ENCODE measurements at regions not wholly inside any gene's neighbourhood (a gene's known extent, or its start where the extent isn't known, plus 50 kb on each side); places are given as distances from the start of the nearest gene placed in this dataset.

DNA sequence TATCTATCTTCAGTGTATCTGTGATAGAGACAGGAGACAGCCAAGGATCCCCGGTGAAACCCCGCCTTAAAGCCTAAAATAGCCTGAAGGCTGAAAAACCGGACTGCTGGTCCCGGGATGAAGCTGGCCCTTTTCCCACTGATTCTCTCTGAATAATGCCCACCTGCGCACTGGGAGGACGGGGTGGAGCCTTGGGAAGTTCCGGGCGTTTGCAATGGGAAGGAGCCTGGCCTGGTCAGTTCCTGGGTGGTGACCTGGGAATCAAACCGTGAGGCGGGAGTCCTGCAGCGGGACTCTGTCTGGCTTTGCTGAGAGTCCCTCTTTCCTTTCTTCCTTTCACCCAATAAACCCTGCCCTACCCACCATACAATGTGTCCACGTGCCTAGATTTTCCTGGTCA lies 157.9 kb downstream of the C3orf38 start:
- DNase-seq (ENCODE audit: low read depth): no peak
- TF ChIP-seq, protein P1, sequence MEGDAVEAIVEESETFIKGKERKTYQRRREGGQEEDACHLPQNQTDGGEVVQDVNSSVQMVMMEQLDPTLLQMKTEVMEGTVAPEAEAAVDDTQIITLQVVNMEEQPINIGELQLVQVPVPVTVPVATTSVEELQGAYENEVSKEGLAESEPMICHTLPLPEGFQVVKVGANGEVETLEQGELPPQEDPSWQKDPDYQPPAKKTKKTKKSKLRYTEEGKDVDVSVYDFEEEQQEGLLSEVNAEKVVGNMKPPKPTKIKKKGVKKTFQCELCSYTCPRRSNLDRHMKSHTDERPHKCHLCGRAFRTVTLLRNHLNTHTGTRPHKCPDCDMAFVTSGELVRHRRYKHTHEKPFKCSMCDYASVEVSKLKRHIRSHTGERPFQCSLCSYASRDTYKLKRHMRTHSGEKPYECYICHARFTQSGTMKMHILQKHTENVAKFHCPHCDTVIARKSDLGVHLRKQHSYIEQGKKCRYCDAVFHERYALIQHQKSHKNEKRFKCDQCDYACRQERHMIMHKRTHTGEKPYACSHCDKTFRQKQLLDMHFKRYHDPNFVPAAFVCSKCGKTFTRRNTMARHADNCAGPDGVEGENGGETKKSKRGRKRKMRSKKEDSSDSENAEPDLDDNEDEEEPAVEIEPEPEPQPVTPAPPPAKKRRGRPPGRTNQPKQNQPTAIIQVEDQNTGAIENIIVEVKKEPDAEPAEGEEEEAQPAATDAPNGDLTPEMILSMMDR (conservative IDR thresholded peaks at IDR 0.05; ENCODE audit: control insufficient read depth, insufficient read depth, low read depth, low read length): no peak
- no peak overlapping the region for H3K4me3 ChIP-seq (ENCODE audit: control insufficient read depth, low read depth, low read length)

GRCh38 chr3:88311826-88312225 lies 162.1 kb downstream of the C3orf38 start:
- TF ChIP-seq, protein P1 (conservative IDR thresholded peaks at IDR 0.05; ENCODE audit: control insufficient read depth, insufficient read depth, low read depth, low read length): no peak
- H3K4me3 ChIP-seq (ENCODE audit: control insufficient read depth, low read depth, low read length): no peak overlapping the region
- no peak for DNase-seq (ENCODE audit: low read depth)

GRCh38 chr3:88312256-88312655 lies 162.5 kb downstream of the C3orf38 start:
- no peak for DNase-seq (ENCODE audit: low read depth)
- no peak overlapping the region for H3K4me3 ChIP-seq (ENCODE audit: control insufficient read depth, low read depth, low read length)
- TF ChIP-seq, protein P1 (conservative IDR thresholded peaks at IDR 0.05; ENCODE audit: control insufficient read depth, insufficient read depth, low read depth, low read length): no peak

- TF ChIP-seq, protein P1 (conservative IDR thresholded peaks at IDR 0.05; ENCODE audit: control insufficient read depth, insufficient read depth, low read depth, low read length): no peak
- DNase-seq (ENCODE audit: low read depth): no peak
- no peak overlapping the region for H3K4me3 ChIP-seq (ENCODE audit: control insufficient read depth, low read depth, low read length)
These were observed 168.3 kb downstream of the C3orf38 start for GRCh38 chr3:88318067-88318466.

GRCh38 chr3:88321363-88322050 lies 171.7 kb downstream of the C3orf38 start:
- H3K4me3 ChIP-seq (ENCODE audit: control insufficient read depth, low read depth, low read length): no peak overlapping the region
- no peak for DNase-seq (ENCODE audit: low read depth)
- TF ChIP-seq, protein P1 (conservative IDR thresholded peaks at IDR 0.05; ENCODE audit: control insufficient read depth, insufficient read depth, low read depth, low read length): no peak

- H3K4me3 ChIP-seq (ENCODE audit: control insufficient read depth, low read depth, low read length): no peak overlapping the region
- DNase-seq (ENCODE audit: low read depth): no peak
- TF ChIP-seq, protein P1 (conservative IDR thresholded peaks at IDR 0.05; ENCODE audit: control insufficient read depth, insufficient read depth, low read depth, low read length): no peak
These were observed 175.0 kb downstream of the C3orf38 start for GRCh38 chr3:88324788-88325187.

All from fibroblast of mammary gland (primary cell).